HCT116 (cell line): ENCODE measurements at regions not wholly inside any gene's neighbourhood (a gene's known extent, or its start where the extent isn't known, plus 50 kb on each side); places are given as distances from the start of the nearest gene placed in this dataset.

Experiments
- POLR2A ChIP-seq: IDR thresholded peaks from 2 replicates; pipeline ENCODE4 v1.7.0; 2011; ENCODE audit warnings: borderline replicate concordance; ENCODE audit not compliant: insufficient read depth, insufficient read length; ENCODE audit errors: extremely low read depth
- RAD21 ChIP-seq: IDR thresholded peaks from 2 replicates; pipeline ENCODE4 v1.6.1; 2012; ENCODE audit warnings: low read depth, mild to moderate bottlenecking
- SP1 ChIP-seq: IDR thresholded peaks from 2 replicates; pipeline ENCODE4 v1.6.1; 2012; ENCODE audit warnings: low read depth
- TF ChIP-seq, protein P1 (sequence below): IDR thresholded peaks from 2 replicates; pipeline ENCODE4 v1.6.1; 2012; ENCODE audit warnings: low read depth
- TF ChIP-seq, protein P2 (sequence below), 3 experiments: fragments of 200-600 bp in 1 of 3; sonication (generic) in 1 of 3; IDR thresholded peaks in 2 of 3; conservative IDR thresholded peaks in 1 of 3; 2 replicates each; pipeline ENCODE4 v1.5.1; 2012 to 2017; ENCODE audit warnings: low read depth in 2 of 3, low read length in 2 of 3, antibody characterized with exemption in 1 of 3, borderline replicate concordance in 1 of 3, control low read depth in 1 of 3, mild to moderate bottlenecking in 1 of 3, mixed read lengths in 1 of 3, mixed run types in 1 of 3, moderate library complexity in 1 of 3; ENCODE audit not compliant: insufficient read depth in 1 of 3

DNA sequence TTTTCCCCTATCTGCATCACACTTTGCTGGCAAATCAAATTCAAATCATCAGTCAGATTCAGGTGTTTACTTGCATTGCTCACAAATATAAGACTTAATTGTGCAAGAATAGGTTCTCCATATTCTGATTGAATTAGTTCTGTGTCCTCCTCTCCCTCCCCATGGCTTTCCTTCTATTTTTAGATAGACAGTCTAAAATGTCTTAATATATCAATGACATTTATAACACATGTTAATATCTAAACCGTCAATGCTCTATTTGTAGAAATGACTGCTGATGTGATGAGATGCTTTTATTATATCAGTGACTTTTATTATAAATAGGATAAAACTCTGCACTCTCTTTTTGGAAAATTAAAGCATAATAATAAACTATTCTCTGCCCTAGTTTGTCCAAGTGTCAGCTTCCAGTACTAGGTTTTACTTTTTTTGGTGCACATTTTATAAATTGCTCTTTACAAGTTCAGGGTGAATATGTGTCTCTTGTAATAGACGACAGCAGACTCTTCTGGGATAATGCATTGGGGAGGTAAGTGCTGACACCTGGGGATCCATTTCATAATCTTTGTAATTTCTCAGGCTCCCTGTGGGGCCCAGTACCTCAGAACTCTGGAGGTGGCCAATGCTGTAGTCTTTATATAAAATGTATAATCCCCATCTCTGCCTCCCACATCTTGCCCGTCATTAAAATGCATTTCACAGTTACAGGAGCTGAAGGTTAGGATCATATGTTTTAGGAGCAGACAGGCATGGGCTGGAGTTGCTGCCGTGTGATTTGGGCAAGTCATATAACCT lies 321.5 kb downstream of the BRINP1 start:
- TF ChIP-seq SP1 (no peak), POLR2A (no peak), RAD21 (no peak)
- TF ChIP-seq, protein P1, sequence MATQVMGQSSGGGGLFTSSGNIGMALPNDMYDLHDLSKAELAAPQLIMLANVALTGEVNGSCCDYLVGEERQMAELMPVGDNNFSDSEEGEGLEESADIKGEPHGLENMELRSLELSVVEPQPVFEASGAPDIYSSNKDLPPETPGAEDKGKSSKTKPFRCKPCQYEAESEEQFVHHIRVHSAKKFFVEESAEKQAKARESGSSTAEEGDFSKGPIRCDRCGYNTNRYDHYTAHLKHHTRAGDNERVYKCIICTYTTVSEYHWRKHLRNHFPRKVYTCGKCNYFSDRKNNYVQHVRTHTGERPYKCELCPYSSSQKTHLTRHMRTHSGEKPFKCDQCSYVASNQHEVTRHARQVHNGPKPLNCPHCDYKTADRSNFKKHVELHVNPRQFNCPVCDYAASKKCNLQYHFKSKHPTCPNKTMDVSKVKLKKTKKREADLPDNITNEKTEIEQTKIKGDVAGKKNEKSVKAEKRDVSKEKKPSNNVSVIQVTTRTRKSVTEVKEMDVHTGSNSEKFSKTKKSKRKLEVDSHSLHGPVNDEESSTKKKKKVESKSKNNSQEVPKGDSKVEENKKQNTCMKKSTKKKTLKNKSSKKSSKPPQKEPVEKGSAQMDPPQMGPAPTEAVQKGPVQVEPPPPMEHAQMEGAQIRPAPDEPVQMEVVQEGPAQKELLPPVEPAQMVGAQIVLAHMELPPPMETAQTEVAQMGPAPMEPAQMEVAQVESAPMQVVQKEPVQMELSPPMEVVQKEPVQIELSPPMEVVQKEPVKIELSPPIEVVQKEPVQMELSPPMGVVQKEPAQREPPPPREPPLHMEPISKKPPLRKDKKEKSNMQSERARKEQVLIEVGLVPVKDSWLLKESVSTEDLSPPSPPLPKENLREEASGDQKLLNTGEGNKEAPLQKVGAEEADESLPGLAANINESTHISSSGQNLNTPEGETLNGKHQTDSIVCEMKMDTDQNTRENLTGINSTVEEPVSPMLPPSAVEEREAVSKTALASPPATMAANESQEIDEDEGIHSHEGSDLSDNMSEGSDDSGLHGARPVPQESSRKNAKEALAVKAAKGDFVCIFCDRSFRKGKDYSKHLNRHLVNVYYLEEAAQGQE: no peak
- TF ChIP-seq, protein P2, sequence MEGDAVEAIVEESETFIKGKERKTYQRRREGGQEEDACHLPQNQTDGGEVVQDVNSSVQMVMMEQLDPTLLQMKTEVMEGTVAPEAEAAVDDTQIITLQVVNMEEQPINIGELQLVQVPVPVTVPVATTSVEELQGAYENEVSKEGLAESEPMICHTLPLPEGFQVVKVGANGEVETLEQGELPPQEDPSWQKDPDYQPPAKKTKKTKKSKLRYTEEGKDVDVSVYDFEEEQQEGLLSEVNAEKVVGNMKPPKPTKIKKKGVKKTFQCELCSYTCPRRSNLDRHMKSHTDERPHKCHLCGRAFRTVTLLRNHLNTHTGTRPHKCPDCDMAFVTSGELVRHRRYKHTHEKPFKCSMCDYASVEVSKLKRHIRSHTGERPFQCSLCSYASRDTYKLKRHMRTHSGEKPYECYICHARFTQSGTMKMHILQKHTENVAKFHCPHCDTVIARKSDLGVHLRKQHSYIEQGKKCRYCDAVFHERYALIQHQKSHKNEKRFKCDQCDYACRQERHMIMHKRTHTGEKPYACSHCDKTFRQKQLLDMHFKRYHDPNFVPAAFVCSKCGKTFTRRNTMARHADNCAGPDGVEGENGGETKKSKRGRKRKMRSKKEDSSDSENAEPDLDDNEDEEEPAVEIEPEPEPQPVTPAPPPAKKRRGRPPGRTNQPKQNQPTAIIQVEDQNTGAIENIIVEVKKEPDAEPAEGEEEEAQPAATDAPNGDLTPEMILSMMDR (IDR thresholded peaks at IDR 0.05 in 2 of 3, conservative IDR thresholded peaks at IDR 0.05 in 1 of 3; ENCODE audit: borderline replicate concordance in 1 of 3, insufficient read depth in 1 of 3, low read depth in 2 of 3, low read length in 2 of 3): no peak
